ENCODE measurements at regions not wholly inside any gene's neighbourhood (a gene's known extent, or its start where the extent isn't known, plus 50 kb on each side); places are given as distances from the start of the nearest gene placed in this dataset.

GRCh38 chr1:105436589-105437259 is 1619.8 kb upstream of the PRMT6 start (continued):
- TF ChIP-seq RERE (CRISPR knock-in tag; IDR thresholded peaks at IDR 0.05; ENCODE audit: low read depth), result no peak

GRCh38 chr1:105437847-105438246 is 1618.6 kb upstream of the PRMT6 start:
- no peak for ATAC-seq
- in situ Hi-C loops (cut with HindIII; ENCODE audit: extremely low pct_ligation_motif_present, low pct_unique_long_range_greater_than_20kb), result no loop called here
- no TSS peak for BruUV-seq (replicated peaks)
- TF ChIP-seq CEBPZ (IDR thresholded peaks at IDR 0.05; ENCODE audit: low read length) (no peak), ZNF224 (CRISPR knock-in tag; IDR thresholded peaks at IDR 0.05) (no peak), ZNF740 (CRISPR knock-in tag; IDR thresholded peaks at IDR 0.05) (no peak), CHD4 (IDR thresholded peaks at IDR 0.05; ENCODE audit: borderline replicate concordance, low read length) (no peak), CEBPB (IDR thresholded peaks at IDR 0.05; ENCODE audit: borderline replicate concordance, low read depth, low read length) (no peak), ZNF598 (CRISPR knock-in tag; IDR thresholded peaks at IDR 0.05; ENCODE audit: borderline replicate concordance) (no peak), SP2 (CRISPR knock-in tag; IDR thresholded peaks at IDR 0.05) (no peak), NBN (conservative IDR thresholded peaks at IDR 0.05) (no peak), LCORL (IDR thresholded peaks at IDR 0.05) (no peak), LCORL (CRISPR knock-in tag; IDR thresholded peaks at IDR 0.05) (no peak), ZNF253 (CRISPR knock-in tag; IDR thresholded peaks at IDR 0.05; ENCODE audit: borderline replicate concordance) (no peak), ATF7-NPFF (CRISPR knock-in tag; IDR thresholded peaks at IDR 0.05; ENCODE audit: low read depth) (no peak)

More at GRCh38 chr1:105437847-105438246, 1618.6 kb upstream of the PRMT6 start:
- H3K9me3 ChIP-seq (ENCODE audit: low read length), result peaks cover 48% of the 10 kb centered on the region
- POLR2A ChIA-PET, result no interaction called here
- H2AFZ ChIP-seq (ENCODE audit: low read length), result no peak overlapping the region
- FAIRE-seq (no peak), DNase-seq (ENCODE audit: low spot score) (no peak)
- H3K9ac ChIP-seq (ENCODE audit: insufficient read depth, low read depth, low read length), result no peak overlapping the region
- WGBS (ENCODE audit: low lambda C conversion rate), result 15% methylated on average over 1 of the region's 1 CpG
- H3K4me3 ChIP-seq (replicated peaks in 1 of 3; ENCODE audit: insufficient read depth in 1 of 3, low read depth in 2 of 3, low read length in 3 of 3), result no peak overlapping the region
- H3K4me2 ChIP-seq (ENCODE audit: low read depth, low read length), result no peak overlapping the region
- intact Hi-C loops (cut with micrococcal nuclease; ENCODE audit: unreplicated experiment), result no loop called here
- H3K27me3 ChIP-seq (ENCODE audit: control insufficient read depth in 1 of 2, insufficient read depth in 2 of 2, low read length in 2 of 2), result no peaks in the 10 kb centered on the region
- CTCF ChIA-PET (ENCODE audit: low intra/inter-chr PET ratio, low total read pairs), result no interaction called here
- H3K27ac ChIP-seq (ENCODE audit: extremely low read length, insufficient read depth, low read length), result no peak overlapping the region
- no peaks in the 10 kb centered on the region for H3K36me3 ChIP-seq (replicated peaks in 1 of 2; ENCODE audit: control insufficient read depth in 1 of 2, insufficient read depth in 2 of 2, low read length in 2 of 2)
- no peaks in the 10 kb centered on the region for H3K4me1 ChIP-seq (ENCODE audit: insufficient read depth, low read length)
- no peaks in the 10 kb centered on the region for H3K79me2 ChIP-seq (ENCODE audit: insufficient read depth, low read length)
- H4K20me1 ChIP-seq (ENCODE audit: insufficient read depth, low read length), result no peaks in the 10 kb centered on the region
